ENCODE measurements at regions not wholly inside any gene's neighbourhood (a gene's known extent, or its start where the extent isn't known, plus 50 kb on each side); places are given as distances from the start of the nearest gene placed in this dataset.

GRCh38 chr5:56405116-56405908, 172.2 kb upstream of the ANKRD55 start:
- TF ChIP-seq CTCF (IDR thresholded peaks at IDR 0.05) (no peak), POLR2A (IDR thresholded peaks at IDR 0.05) (no peak)
